ENCODE measurements at regions not wholly inside any gene's neighbourhood (a gene's known extent, or its start where the extent isn't known, plus 50 kb on each side); places are given as distances from the start of the nearest gene placed in this dataset.
"Not testable (repeated sequence)": the region's sequence is repeated elsewhere in the genome, so short reads cannot be mapped to it uniquely, and the experiment has no call there.

DNA sequence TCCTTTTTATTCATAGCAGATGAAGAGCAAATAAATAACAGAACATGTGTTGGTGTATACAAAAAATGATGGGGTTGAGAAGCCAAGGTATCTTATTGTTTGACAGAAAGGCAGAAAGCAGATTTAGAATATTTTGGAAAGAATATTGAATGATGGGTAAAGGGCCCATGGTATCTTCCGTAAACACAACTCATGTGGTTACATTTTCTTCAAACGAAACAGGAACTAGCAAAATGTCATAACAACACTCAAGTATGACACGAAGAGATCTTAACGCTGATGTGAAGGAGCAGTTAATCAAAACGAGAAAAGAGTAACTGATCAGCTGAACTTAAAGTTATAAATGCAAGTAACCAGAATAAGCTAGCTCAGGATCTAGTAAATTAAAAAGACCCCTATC, 195.7 kb upstream of the GK2 start:
- H3K4me1 ChIP-seq (replicated peaks): peaks cover 8% of the 10 kb centered on the region
- DNase-seq (ENCODE audit: low spot score): no peak
- H3K4me3 ChIP-seq: no peak overlapping the region
- H3K36me3 ChIP-seq: no peaks in the 10 kb centered on the region
- H3K27ac ChIP-seq: no peak overlapping the region
- WGBS: 70% methylated on average over 5 of the region's 5 CpGs
- H3K9me3 ChIP-seq: no peaks in the 10 kb centered on the region
- intact Hi-C loops (cut with DNase I): no loop called here
- TF ChIP-seq POLR2AphosphoS5 (IDR thresholded peaks at IDR 0.05) (no peak), POLR2A (IDR thresholded peaks at IDR 0.05) (no peak)
- TF ChIP-seq, protein P1, sequence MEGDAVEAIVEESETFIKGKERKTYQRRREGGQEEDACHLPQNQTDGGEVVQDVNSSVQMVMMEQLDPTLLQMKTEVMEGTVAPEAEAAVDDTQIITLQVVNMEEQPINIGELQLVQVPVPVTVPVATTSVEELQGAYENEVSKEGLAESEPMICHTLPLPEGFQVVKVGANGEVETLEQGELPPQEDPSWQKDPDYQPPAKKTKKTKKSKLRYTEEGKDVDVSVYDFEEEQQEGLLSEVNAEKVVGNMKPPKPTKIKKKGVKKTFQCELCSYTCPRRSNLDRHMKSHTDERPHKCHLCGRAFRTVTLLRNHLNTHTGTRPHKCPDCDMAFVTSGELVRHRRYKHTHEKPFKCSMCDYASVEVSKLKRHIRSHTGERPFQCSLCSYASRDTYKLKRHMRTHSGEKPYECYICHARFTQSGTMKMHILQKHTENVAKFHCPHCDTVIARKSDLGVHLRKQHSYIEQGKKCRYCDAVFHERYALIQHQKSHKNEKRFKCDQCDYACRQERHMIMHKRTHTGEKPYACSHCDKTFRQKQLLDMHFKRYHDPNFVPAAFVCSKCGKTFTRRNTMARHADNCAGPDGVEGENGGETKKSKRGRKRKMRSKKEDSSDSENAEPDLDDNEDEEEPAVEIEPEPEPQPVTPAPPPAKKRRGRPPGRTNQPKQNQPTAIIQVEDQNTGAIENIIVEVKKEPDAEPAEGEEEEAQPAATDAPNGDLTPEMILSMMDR (IDR thresholded peaks at IDR 0.05): no peak
- H3K27me3 ChIP-seq (replicated peaks; ENCODE audit: insufficient read depth): no peaks in the 10 kb centered on the region

DNA sequence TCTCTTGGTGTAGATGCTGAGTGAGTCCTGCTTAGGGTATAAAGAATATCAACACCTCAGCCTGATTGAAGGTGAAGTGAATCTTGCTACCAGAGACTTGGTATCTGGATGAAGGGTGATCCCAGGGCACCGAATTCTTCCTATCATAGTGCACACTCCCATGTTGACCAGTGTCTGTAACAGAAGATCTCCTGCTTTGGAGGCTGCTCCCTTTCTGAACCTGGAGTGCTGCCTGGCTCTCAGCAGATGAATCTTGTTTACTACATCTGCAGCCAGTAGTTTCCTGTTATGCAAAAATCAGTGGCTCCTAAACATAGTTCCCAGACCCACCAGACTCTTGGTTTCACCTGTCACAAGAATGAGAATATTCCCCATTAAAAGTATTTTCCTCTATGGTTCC, 191.7 kb upstream of the GK2 start:
- no peaks in the 10 kb centered on the region for H3K27me3 ChIP-seq (replicated peaks; ENCODE audit: insufficient read depth)
- H3K9me3 ChIP-seq: no peaks in the 10 kb centered on the region
- H3K27ac ChIP-seq: peak overlapping the region; percentile 77 to 87
- 87% methylated on average over 1 of the region's 1 CpG for WGBS
- no peak overlapping the region for H3K4me3 ChIP-seq
- intact Hi-C loops (cut with DNase I): loop anchor here (10.0 kb wide), 1 partner anchor 225 kb away; no protein-coding TSS in a partner anchor
- no peaks in the 10 kb centered on the region for H3K36me3 ChIP-seq
- no peak for DNase-seq (ENCODE audit: low spot score)
- TF ChIP-seq, protein P1 (IDR thresholded peaks at IDR 0.05): no peak
- peak; percentile 35 for TF ChIP-seq POLR2AphosphoS5 (IDR thresholded peaks at IDR 0.05)
- H3K4me1 ChIP-seq (replicated peaks): peaks cover 16% of the 10 kb centered on the region

DNA sequence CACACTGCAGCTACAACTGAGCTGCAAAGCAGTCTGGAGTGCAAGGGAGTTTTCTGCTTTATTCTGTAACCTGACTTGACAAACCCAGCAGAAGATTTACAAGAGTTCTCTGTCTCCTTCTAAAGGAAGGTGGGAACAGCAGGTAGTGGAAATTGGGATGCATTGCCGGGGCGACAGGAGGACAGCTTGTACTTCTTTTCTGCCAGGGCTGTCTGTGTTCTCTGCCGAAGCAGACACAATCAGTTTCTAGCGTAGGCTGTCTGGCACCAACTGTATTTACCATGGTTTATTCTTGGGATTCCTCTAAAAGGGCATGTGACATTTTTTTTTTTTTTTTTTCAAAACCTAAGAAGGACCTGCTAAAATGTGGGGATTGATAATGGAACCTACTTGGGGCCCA, 190.8 kb upstream of the GK2 start:
- TF ChIP-seq POLR2AphosphoS5 (IDR thresholded peaks at IDR 0.05) (peak; percentile 89), POLR2A (IDR thresholded peaks at IDR 0.05) (no peak)
- no peaks in the 10 kb centered on the region for H3K36me3 ChIP-seq
- no peaks in the 10 kb centered on the region for H3K9me3 ChIP-seq
- peak overlapping the region; percentile 77 to 87 for H3K27ac ChIP-seq
- H3K4me3 ChIP-seq: no peak overlapping the region
- WGBS: 11% methylated on average over 4 of the region's 4 CpGs
- peak; percentile 83 for DNase-seq (ENCODE audit: low spot score)
- H3K27me3 ChIP-seq (replicated peaks; ENCODE audit: insufficient read depth): no peaks in the 10 kb centered on the region
- peaks cover 16% of the 10 kb centered on the region for H3K4me1 ChIP-seq (replicated peaks)
- intact Hi-C loops (cut with DNase I): loop anchor here (10.0 kb wide), 1 partner anchor 226 kb away; no protein-coding TSS in a partner anchor

DNA sequence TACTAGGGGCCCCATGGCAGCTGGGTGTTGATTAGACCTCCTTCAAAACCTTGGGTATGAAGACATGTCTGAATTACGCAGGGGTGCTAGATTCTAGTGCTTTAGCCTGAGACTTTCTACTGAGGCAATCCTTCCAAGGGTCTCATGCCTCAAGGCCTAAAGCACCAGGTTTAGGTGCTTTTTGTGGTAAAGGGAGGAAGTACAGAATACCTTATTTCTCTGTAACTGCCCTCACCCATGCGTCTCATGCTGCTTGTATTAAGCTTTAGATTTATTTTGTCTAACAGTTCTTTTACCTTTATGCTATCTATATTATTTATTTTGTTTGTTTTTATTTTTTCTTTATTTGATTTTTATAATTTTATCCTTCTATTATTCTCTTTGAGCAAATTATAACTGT, 190.2 kb upstream of the GK2 start:
- Histone ChIP-seq H3K4me3 (no peak overlapping the region), H3K4me1 (replicated peaks) (peaks cover 16% of the 10 kb centered on the region), H3K36me3 (no peaks in the 10 kb centered on the region), H3K27ac (peak overlapping the region; percentile 77 to 87), H3K9me3 (no peaks in the 10 kb centered on the region), H3K27me3 (replicated peaks; ENCODE audit: insufficient read depth) (no peaks in the 10 kb centered on the region)
- 91% methylated on average over 2 of the region's 2 CpGs for WGBS
- intact Hi-C loops (cut with DNase I): loop anchor here (10.0 kb wide), 1 partner anchor 227 kb away; no protein-coding TSS in a partner anchor
- no peak for TF ChIP-seq POLR2AphosphoS5 (IDR thresholded peaks at IDR 0.05)
- TF ChIP-seq, protein P1 (IDR thresholded peaks at IDR 0.05): no peak
- no peak for TF ChIP-seq POLR2A (IDR thresholded peaks at IDR 0.05)
- DNase-seq (ENCODE audit: low spot score): no peak

DNA sequence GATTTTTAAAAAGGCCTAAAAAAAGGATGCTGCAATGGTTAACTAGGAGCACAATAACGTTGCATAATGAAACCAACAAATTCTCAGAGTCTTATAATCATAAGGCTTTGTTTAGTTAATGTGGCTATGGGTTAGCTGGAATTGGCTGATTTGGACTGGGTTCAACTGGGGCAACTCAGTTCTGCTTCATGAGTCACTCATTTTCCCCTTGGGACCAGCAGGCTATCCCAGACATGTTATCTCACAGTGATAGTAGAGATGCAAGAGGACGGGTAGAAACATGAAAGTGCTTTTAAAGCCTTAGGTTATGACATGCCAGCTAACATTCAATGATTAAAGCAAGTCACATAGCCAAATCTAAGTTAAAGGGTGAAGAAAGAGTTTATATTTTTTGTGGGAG, 189.2 kb upstream of the GK2 start:
- WGBS: 30% methylated on average over 2 of the region's 2 CpGs
- intact Hi-C loops (cut with DNase I): loop anchor here (10.0 kb wide), 1 partner anchor 228 kb away; no protein-coding TSS in a partner anchor
- Histone ChIP-seq H3K4me1 (replicated peaks) (peaks cover 16% of the 10 kb centered on the region), H3K27me3 (replicated peaks; ENCODE audit: insufficient read depth) (no peaks in the 10 kb centered on the region), H3K4me3 (no peak overlapping the region), H3K9me3 (no peaks in the 10 kb centered on the region), H3K36me3 (no peaks in the 10 kb centered on the region), H3K27ac (peak overlapping the region; percentile 77 to 87)
- no peak for DNase-seq (ENCODE audit: low spot score)
- TF ChIP-seq POLR2AphosphoS5 (IDR thresholded peaks at IDR 0.05) (peak; percentile 10), POLR2A (IDR thresholded peaks at IDR 0.05) (no peak)

DNA sequence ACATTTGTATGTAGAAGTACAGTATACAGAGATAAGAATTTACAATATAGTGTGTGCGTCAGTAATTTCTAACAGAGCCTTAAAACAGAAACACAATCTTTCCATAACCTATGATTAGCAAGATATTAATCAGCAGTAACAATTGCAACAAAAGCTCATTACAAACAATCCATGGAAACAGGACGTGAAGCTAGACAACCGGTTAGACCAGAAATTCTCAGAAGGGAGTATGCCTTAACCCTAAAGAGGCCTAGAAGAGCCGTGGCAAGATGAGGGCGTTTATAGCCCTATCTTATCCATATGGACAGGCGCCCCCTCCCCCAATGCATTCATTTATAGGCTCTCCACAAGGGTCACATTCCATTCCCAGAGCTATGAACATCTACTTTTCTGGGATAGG, 184.2 kb upstream of the GK2 start:
- intact Hi-C loops (cut with DNase I): loop anchor here (10.0 kb wide), 1 partner anchor 233 kb away; no protein-coding TSS in a partner anchor
- H3K4me3 ChIP-seq; H3K4me1 ChIP-seq (replicated peaks); DNase-seq (ENCODE audit: low spot score); H3K9me3 ChIP-seq; H3K27me3 ChIP-seq (replicated peaks; ENCODE audit: insufficient read depth); H3K36me3 ChIP-seq: not testable (repeated sequence)
- 52% methylated on average over 6 of the region's 6 CpGs for WGBS
- TF ChIP-seq POLR2AphosphoS5 (IDR thresholded peaks at IDR 0.05): peak; percentile 64
- peak overlapping the region in 1 of 2 donors; percentile 87 for H3K27ac ChIP-seq
